GM19240 (cell line): ENCODE measurements at regions not wholly inside any gene's neighbourhood (a gene's known extent, or its start where the extent isn't known, plus 50 kb on each side); places are given as distances from the start of the nearest gene placed in this dataset.

Source experiments
- DNase-seq: peaks from one replicate; pipeline ENCODE4 v3.0.0; 2011; ENCODE audit warnings: low spot score; ENCODE audit not compliant: insufficient read length

GRCh38 chr4:177692907-177693306, 250.7 kb upstream of the AGA start:
- DNase-seq, result no peak

- DNase-seq, result no peak
These were observed 254.3 kb upstream of the AGA start for GRCh38 chr4:177696438-177696966.

- no peak for DNase-seq
These were observed 257.4 kb upstream of the AGA start for GRCh38 chr4:177699365-177700213.

- DNase-seq, result no peak
These were observed 264.7 kb upstream of the AGA start for GRCh38 chr4:177706916-177707315.

GRCh38 chr4:177713454-177713853, 271.2 kb upstream of the AGA start:
- DNase-seq, result no peak

- no peak for DNase-seq
These were observed 275.2 kb upstream of the AGA start for GRCh38 chr4:177717407-177717806.

GRCh38 chr4:177718514-177718913, 276.3 kb upstream of the AGA start:
- no peak for DNase-seq

- DNase-seq, result no peak
These were observed 283.9 kb upstream of the AGA start for GRCh38 chr4:177726111-177726510.

- DNase-seq, result no peak
These were observed 286.3 kb upstream of the AGA start for GRCh38 chr4:177728361-177729152.

GRCh38 chr4:177729681-177730080, 287.4 kb upstream of the AGA start:
- DNase-seq, result no peak

GRCh38 chr4:177737387-177737940, 295.2 kb upstream of the AGA start:
- DNase-seq, result no peak

GRCh38 chr4:177740563-177740962, 298.3 kb upstream of the AGA start:
- no peak for DNase-seq

GRCh38 chr4:177759729-177760128, 317.5 kb upstream of the AGA start:
- no peak for DNase-seq

- DNase-seq, result no peak
These were observed 319.5 kb upstream of the AGA start for GRCh38 chr4:177761692-177762091.

- DNase-seq, result no peak
These were observed 326.9 kb upstream of the AGA start for GRCh38 chr4:177769155-177769554.

- DNase-seq, result no peak
These were observed 328.5 kb upstream of the AGA start for GRCh38 chr4:177770776-177771175.

- DNase-seq, result no peak
These were observed 329.4 kb upstream of the AGA start for GRCh38 chr4:177771645-177772044.

GRCh38 chr4:177778623-177779022, 336.4 kb upstream of the AGA start:
- no peak for DNase-seq

- no peak for DNase-seq
These were observed 342.8 kb upstream of the AGA start for GRCh38 chr4:177785000-177785399.

- DNase-seq, result no peak
These were observed 347.4 kb upstream of the AGA start for GRCh38 chr4:177789610-177790009.

- no peak for DNase-seq
These were observed 349.0 kb upstream of the AGA start for GRCh38 chr4:177791188-177791587.

- no peak for DNase-seq
These were observed 354.6 kb upstream of the AGA start for GRCh38 chr4:177796841-177797240.
